H9 (cell line): ENCODE measurements at regions not wholly inside any gene's neighbourhood (a gene's known extent, or its start where the extent isn't known, plus 50 kb on each side); places are given as distances from the start of the nearest gene placed in this dataset.

ENCODE experiments used
- DNase-seq: peaks from one replicate; pipeline ENCODE4 v3.0.0-alpha.2; 2017
- H2AFZ ChIP-seq: one replicate; pipeline ENCODE4 v1.6.1; 2013; ENCODE audit warnings: mild to moderate bottlenecking, low read length, control low read depth, moderate library complexity
- H2AK5ac ChIP-seq: 2 replicates; pipeline ENCODE4 v1.6.1; 2013; ENCODE audit warnings: low read length, control low read depth, mixed read lengths; ENCODE audit not compliant: insufficient read length
- H2BK120ac ChIP-seq: one replicate; pipeline ENCODE4 v1.6.1; 2013; ENCODE audit warnings: low read depth, mild to moderate bottlenecking, low read length, control low read depth, inconsistent platforms; ENCODE audit not compliant: poor library complexity, severe bottlenecking
- H2BK12ac ChIP-seq: 2 replicates; pipeline ENCODE4 v1.6.1; 2013; ENCODE audit warnings: low read length, control low read depth, mixed read lengths, low read depth; ENCODE audit not compliant: insufficient read length
- H2BK15ac ChIP-seq: 2 replicates; pipeline ENCODE4 v1.6.1; 2013; ENCODE audit warnings: low read depth, low read length, control low read depth
- H2BK20ac ChIP-seq: one replicate; pipeline ENCODE4 v1.6.1; 2013; ENCODE audit warnings: low read depth, mild to moderate bottlenecking, low read length, control low read depth, inconsistent platforms; ENCODE audit not compliant: poor library complexity, severe bottlenecking
- H2BK5ac ChIP-seq: 2 replicates; pipeline ENCODE4 v1.6.1; 2013; ENCODE audit warnings: low read length, control low read depth, mixed read lengths; ENCODE audit not compliant: insufficient read length
- H3K14ac ChIP-seq: 2 replicates; pipeline ENCODE4 v1.6.1; 2013; ENCODE audit warnings: low read length, control low read depth; ENCODE audit not compliant: insufficient read depth
- H3K18ac ChIP-seq: 2 replicates; pipeline ENCODE4 v1.6.1; 2013; ENCODE audit warnings: low read depth, mild to moderate bottlenecking, mixed read lengths, low read length, control low read depth; ENCODE audit not compliant: insufficient read length
- H3K23ac ChIP-seq: 2 replicates; pipeline ENCODE4 v1.6.1; 2013; ENCODE audit warnings: low read length, control low read depth, mixed read lengths, low read depth; ENCODE audit not compliant: insufficient read length
- H3K23me2 ChIP-seq: 2 replicates; pipeline ENCODE4 v1.6.1; 2013; ENCODE audit warnings: low read depth, mild to moderate bottlenecking, mixed read lengths, low read length, control low read depth; ENCODE audit not compliant: insufficient read length, poor library complexity, severe bottlenecking
- H3K27ac ChIP-seq: 2 replicates; pipeline ENCODE4 v1.5.1; 2013; ENCODE audit warnings: low read length, control low read depth, mixed read lengths, low read depth; ENCODE audit not compliant: insufficient read length
- H3K27me3 ChIP-seq: 2 replicates; pipeline ENCODE4 v1.6.1; 2013; ENCODE audit warnings: low read length, control low read depth, inconsistent platforms; ENCODE audit not compliant: insufficient read depth
- H3K4ac ChIP-seq: 2 replicates; pipeline ENCODE4 v1.6.1; 2013; ENCODE audit warnings: low read depth, mild to moderate bottlenecking, control low read depth, inconsistent platforms, low read length, moderate library complexity
- H3K4me1 ChIP-seq: 2 replicates; pipeline ENCODE4 v1.6.1; 2013; ENCODE audit warnings: low read length, control low read depth, inconsistent platforms; ENCODE audit not compliant: insufficient read depth
- H3K4me2 ChIP-seq: 2 replicates; pipeline ENCODE4 v1.6.1; 2013; ENCODE audit warnings: low read length, control low read depth, mixed read lengths; ENCODE audit not compliant: insufficient read length, insufficient read depth
- H3K56ac ChIP-seq: 2 replicates; pipeline ENCODE4 v1.6.1; 2013; ENCODE audit warnings: low read depth, mild to moderate bottlenecking, mixed read lengths, low read length, control low read depth; ENCODE audit not compliant: insufficient read length
- H3K79me1 ChIP-seq: 2 replicates; pipeline ENCODE4 v1.6.1; 2013; ENCODE audit warnings: low read depth, mild to moderate bottlenecking, moderate library complexity, low read length, control low read depth, inconsistent platforms; ENCODE audit not compliant: insufficient read depth, poor library complexity, severe bottlenecking
- H3K79me2 ChIP-seq: 2 replicates; pipeline ENCODE4 v1.6.1; 2013; ENCODE audit warnings: low read length, control low read depth, inconsistent platforms; ENCODE audit not compliant: insufficient read depth
- H3K9ac ChIP-seq: 2 replicates; pipeline ENCODE4 v1.6.1; 2013; ENCODE audit warnings: low read length, control low read depth, mixed read lengths; ENCODE audit not compliant: insufficient read length; ENCODE audit errors: extremely low read depth
- H3K9me3 ChIP-seq: one replicate; pipeline ENCODE4 v1.6.1; 2013; ENCODE audit warnings: low read depth, low read length, inconsistent platforms; ENCODE audit not compliant: control insufficient read depth
- H3T11ph ChIP-seq: one replicate; pipeline ENCODE4 v1.6.1; 2013; ENCODE audit warnings: mild to moderate bottlenecking, low read length, control low read depth, inconsistent platforms
- H4K20me1 ChIP-seq: one replicate; pipeline ENCODE4 v1.6.1; 2013; ENCODE audit not compliant: control insufficient read depth, insufficient read length, insufficient read depth
- H4K5ac ChIP-seq: 2 replicates; pipeline ENCODE4 v1.6.1; 2013; ENCODE audit warnings: low read depth, mild to moderate bottlenecking, mixed read lengths, low read length, control low read depth; ENCODE audit not compliant: insufficient read length
- H4K8ac ChIP-seq: replicated peaks from 2 replicates; pipeline ENCODE4 v1.6.1; 2013; ENCODE audit warnings: low read length, control low read depth, mixed read lengths, low read depth; ENCODE audit not compliant: insufficient read length
- H4K91ac ChIP-seq: 2 replicates; pipeline ENCODE4 v1.6.1; 2013; ENCODE audit warnings: low read depth, mild to moderate bottlenecking, moderate library complexity, mixed read lengths, low read length, control low read depth; ENCODE audit not compliant: insufficient read length
- H3K27ac Mint-ChIP-seq, 3 experiments: 2 replicates in 2 of 3; 3 replicates in 1 of 3; pipeline ENCODE4 v1.8.0; 2020 to 2021; ENCODE audit warnings: mixed read lengths in 3 of 3, mild to moderate bottlenecking in 1 of 3, moderate library complexity in 1 of 3
- H3K27me3 Mint-ChIP-seq: 2 replicates; pipeline ENCODE4 v1.8.0; 2021; ENCODE audit warnings: low read depth, mild to moderate bottlenecking, moderate library complexity, mixed read lengths
- H3K36me3 Mint-ChIP-seq, 3 experiments: 2 replicates in 2 of 3; 3 replicates in 1 of 3; pipeline ENCODE4 v1.8.0; 2020 to 2021; ENCODE audit warnings: low read depth in 3 of 3, mixed read lengths in 3 of 3; ENCODE audit not compliant: insufficient read depth in 1 of 3
- H3K4me1 Mint-ChIP-seq, 2 experiments: 2 replicates each; pipeline ENCODE4 v1.8.0; 2020; ENCODE audit warnings: mixed read lengths in 2 of 2
- H3K4me3 Mint-ChIP-seq, 2 experiments: 2 replicates in 1 of 2; 3 replicates in 1 of 2; pipeline ENCODE4 v1.8.0; 2020 to 2021; ENCODE audit warnings: mild to moderate bottlenecking in 2 of 2, mixed read lengths in 2 of 2, moderate library complexity in 1 of 2
- H3K9me3 Mint-ChIP-seq, 2 experiments: 2 replicates in 1 of 2; 3 replicates in 1 of 2; pipeline ENCODE4 v1.8.0; 2020; ENCODE audit warnings: mild to moderate bottlenecking in 2 of 2, mixed read lengths in 2 of 2, moderate library complexity in 1 of 2
- WGBS: extraction: QIAGEN DNeasy Blood & Tissue Kit; methylation state at CpG from one replicate; pipeline ENCODE4 v1.1.7; 2013; ENCODE audit warnings: missing lambda C conversion rate, low lambda C conversion rate, mixed read lengths; ENCODE audit not compliant: insufficient read length; ENCODE audit errors: extremely low coverage; 5-methylcytosine and 5-hydroxymethylcytosine counted together
- TF ChIP-seq, protein P1 (sequence below): fragments of 200-600 bp; sonication (generic); conservative IDR thresholded peaks from 3 replicates; pipeline ENCODE4 v1.8.0; 2021; ENCODE audit warnings: antibody characterized with exemption, mild to moderate bottlenecking

GRCh38 chr9:102867488-102867887 lies 127.6 kb upstream of the CYLC2 start:
- Histone ChIP-seq H2AK5ac (no peak overlapping the region), H2BK15ac (no peak overlapping the region), H3K56ac (no peak overlapping the region), H2BK120ac (no peak overlapping the region), H3K79me1 (no peaks in the 10 kb centered on the region), H2BK12ac (no peak overlapping the region), H3T11ph (no peak overlapping the region), H3K9me3 (no peaks in the 10 kb centered on the region), H3K14ac (no peak overlapping the region), H3K4me2 (no peak overlapping the region), H3K27me3 (no peaks in the 10 kb centered on the region), H3K9ac (no peak overlapping the region), H4K20me1 (no peaks in the 10 kb centered on the region), H3K27ac (no peak overlapping the region), H3K23me2 (no peaks in the 10 kb centered on the region), H3K23ac (no peak overlapping the region), H2AFZ (no peak overlapping the region), H2BK5ac (no peak overlapping the region), H4K5ac (no peak overlapping the region), H4K8ac (no peak overlapping the region), H2BK20ac (no peak overlapping the region), H3K79me2 (no peaks in the 10 kb centered on the region), H3K4ac (no peak overlapping the region), H3K18ac (no peak overlapping the region), H4K91ac (no peak overlapping the region), H3K4me1 (no peaks in the 10 kb centered on the region)
- Mint-ChIP-seq H3K36me3 (no peaks in the 10 kb centered on the region), H3K4me1 (no peaks in the 10 kb centered on the region), H3K27ac (no peak overlapping the region), H3K4me3 (no peak overlapping the region), H3K9me3 (no peaks in the 10 kb centered on the region), H3K27me3 (no peaks in the 10 kb centered on the region)
- no peak for DNase-seq
- TF ChIP-seq, protein P1, sequence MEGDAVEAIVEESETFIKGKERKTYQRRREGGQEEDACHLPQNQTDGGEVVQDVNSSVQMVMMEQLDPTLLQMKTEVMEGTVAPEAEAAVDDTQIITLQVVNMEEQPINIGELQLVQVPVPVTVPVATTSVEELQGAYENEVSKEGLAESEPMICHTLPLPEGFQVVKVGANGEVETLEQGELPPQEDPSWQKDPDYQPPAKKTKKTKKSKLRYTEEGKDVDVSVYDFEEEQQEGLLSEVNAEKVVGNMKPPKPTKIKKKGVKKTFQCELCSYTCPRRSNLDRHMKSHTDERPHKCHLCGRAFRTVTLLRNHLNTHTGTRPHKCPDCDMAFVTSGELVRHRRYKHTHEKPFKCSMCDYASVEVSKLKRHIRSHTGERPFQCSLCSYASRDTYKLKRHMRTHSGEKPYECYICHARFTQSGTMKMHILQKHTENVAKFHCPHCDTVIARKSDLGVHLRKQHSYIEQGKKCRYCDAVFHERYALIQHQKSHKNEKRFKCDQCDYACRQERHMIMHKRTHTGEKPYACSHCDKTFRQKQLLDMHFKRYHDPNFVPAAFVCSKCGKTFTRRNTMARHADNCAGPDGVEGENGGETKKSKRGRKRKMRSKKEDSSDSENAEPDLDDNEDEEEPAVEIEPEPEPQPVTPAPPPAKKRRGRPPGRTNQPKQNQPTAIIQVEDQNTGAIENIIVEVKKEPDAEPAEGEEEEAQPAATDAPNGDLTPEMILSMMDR = no peak
- WGBS = no CpG with 5 or more reads among the region's 1 CpG
